HTR-8/SVneo (cell line): ENCODE measurements at regions not wholly inside any gene's neighbourhood (a gene's known extent, or its start where the extent isn't known, plus 50 kb on each side); places are given as distances from the start of the nearest gene placed in this dataset.
"Not testable (repeated sequence)": the region's sequence is repeated elsewhere in the genome, so short reads cannot be mapped to it uniquely, and the experiment has no call there.

ENCODE experiments used
- DNase-seq: peaks from one replicate; pipeline ENCODE4 v3.0.0; 2011; ENCODE audit warnings: low spot score, mixed read lengths; ENCODE audit not compliant: insufficient read length
- FAIRE-seq: peaks from 2 replicates; lab custom pipeline; 2011; peaks lifted over from hg19 to GRCh38; lab: Jason Lieb, UNC

DNA sequence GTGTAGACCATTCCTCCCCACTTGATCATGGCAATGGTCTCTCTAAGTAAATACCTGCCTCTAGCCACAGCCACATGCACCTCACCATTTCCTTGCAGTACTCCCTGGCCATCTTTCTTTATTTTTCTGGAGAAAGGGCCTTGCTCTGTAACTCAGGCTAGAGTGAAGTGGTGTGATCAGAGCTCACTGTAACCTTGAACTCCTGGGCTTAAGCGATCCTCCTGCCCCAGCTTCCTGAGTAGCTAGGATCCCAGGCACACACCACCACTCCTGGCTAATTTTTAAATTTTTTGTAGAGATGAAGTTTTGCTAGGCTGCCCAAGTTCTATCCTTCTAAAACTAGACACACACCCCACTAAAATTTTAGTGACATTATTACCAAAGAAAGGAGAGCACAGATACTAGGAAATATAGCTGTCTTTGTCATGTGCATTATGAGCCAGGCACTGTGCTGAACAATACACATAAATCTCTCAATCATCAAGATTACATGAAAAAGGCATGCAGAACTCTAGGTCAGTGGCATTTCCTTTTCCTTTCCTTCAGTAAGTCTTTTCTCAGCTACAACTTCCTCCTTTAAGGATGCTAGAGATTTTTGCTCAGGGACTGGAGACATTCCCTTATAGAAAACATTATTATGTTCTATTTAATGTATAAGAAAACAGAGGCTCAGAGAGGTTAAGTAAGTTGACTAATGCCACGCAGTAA, 95.0 kb upstream of the SERBP1 start:
- DNase-seq = no peak
- no peak for FAIRE-seq

DNA sequence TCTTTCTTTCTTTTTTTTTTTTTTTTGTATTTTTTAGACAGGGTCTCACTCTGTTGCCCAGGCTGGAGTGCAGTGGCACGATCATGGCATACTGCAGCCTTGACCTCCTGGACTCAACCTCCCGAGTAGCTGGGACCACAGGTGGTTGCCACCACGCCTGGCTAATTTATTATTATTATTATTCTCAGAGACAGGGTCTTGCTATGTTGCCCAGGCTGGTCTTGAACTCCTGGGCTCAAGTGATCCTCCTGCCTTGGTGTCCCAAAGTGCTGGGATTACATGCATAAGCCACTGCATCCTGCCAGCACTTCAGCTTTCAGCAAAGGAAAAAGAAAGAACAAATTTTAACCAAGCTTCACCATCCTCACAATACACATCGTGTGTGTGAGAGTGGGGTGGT, 97.9 kb upstream of the SERBP1 start:
- FAIRE-seq = no peak
- no peak for DNase-seq

DNA sequence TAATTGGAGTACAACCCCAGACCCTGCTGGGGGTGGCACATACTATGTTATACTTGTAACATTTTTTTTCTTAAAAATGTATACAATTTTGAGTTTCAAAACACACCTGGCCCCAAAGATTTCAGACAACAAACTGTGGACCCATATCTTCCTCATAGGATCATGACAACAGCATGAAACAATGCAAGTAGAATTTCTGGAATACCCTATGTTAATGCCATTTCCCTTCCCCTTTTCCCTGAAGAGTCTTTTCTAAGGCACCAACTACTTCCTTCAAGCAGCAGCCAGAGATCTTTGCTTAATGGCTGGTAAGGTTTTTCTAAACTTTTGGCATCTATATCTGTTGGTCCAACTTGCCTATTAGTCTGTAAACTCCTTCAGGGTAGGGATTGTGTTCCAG, 99.9 kb upstream of the SERBP1 start:
- DNase-seq (no peak), FAIRE-seq (no peak)

DNA sequence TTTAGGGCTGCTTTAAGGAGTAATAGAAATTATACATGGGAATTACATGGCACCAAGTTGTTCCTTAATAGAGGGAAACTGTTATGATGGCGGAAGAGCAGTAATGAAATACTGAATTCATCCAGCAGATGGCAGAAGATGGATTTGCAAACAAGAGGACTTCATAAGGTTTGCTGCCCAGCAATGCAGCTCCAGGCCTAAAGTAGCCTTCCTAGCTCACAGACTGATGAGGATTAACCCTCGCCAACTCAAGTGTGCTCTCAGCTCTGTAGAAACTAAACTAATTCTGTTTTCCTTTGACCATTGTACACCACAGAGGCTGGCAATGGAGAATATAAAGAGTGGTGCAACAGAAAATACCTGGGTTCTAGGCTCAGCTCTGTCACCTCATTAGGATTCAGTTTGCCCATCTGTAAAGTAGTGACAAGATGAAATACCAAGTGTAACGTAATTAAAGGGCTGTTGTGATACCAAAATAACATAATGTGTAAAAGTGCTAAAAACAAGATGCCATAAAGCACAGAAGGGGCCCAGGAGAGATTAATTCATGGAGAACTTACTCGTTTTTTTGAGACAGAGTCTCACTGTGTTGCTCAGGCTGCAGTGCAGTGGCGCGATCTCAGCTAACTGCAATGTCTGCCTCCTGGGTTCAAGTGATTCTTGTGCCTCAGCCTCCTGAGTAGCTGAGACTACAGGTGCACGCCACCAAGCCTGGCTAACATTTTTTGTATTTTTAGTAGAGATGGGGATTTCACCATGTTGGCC, 102.4 kb upstream of the SERBP1 start:
- FAIRE-seq (no peak), DNase-seq (peak; percentile 69)

DNA sequence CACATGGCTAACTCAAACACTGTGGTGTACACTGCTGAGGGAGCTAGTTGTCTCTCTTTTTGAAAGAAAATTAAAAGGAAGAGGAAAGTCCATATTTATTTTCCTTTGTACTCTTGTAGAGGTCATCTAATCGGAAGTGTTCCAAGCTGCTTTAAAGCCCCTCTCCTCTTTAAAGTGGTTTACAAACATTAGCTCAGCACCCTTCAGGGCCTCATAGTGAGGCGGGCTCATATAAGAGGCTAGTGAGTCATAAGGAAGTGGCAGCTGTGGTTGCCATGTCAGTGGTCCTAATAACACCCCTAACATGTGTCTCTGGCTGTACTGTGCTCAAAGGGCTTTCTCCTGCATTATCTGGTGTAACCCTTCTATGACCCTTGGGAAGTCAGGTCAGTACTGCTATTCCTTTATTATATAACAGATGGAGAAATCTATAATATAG, 104.4 kb upstream of the SERBP1 start:
- DNase-seq (no peak), FAIRE-seq (no peak)

DNA sequence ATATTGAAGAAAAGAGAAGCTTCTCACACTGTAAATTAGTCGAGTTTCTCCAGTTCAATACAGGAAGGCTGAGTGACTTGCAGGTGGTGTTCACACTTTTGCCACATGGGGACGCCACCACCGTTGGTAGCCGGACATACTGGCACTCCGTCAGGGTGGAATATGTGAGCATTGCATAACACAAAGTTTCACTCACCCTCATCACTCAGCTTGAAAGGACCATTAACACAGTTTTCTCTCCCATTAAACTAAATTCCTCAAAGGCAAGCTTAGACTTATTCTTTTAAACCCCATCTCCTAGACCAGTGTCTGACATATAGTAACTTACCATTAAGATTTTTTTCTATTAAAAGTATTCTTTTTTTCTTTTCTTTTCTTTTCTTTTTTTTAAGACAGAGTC, 105.3 kb upstream of the SERBP1 start:
- no peak for FAIRE-seq
- DNase-seq = peak; percentile 74

DNA sequence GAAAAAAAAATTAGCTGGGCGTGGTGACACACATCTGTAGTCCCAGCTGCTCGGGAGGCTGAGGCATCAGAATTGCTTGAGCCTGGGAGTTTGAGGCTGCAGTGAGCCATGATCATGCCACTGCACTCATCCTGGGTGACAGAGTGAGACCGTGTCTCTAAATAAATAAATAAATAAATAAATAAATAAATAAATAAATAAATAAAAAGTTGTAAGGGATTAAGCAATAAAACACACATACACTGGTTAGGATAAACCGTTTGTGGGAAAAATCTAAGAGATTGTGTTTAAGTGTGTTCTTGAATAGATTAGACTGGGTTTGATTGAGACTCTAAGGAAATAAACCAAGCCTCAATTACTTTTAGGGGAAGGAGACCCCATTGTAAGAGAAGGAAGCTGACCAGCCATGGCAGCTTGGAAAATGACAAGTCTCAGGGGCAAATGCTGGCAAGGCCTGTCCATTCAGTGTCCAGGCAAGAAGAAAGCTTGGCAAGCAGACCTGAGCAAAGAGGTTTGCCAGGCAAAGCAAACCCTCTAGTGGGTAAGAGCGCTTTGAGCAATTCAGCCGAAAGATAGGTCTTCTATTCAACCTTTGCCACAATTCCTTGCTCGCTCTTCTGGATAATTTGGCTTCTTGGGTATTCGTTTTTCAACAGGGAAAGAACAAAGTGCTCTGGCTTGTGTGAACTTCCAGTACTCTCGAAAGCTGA, 106.9 kb upstream of the SERBP1 start:
- no peak for DNase-seq
- FAIRE-seq = no peak

DNA sequence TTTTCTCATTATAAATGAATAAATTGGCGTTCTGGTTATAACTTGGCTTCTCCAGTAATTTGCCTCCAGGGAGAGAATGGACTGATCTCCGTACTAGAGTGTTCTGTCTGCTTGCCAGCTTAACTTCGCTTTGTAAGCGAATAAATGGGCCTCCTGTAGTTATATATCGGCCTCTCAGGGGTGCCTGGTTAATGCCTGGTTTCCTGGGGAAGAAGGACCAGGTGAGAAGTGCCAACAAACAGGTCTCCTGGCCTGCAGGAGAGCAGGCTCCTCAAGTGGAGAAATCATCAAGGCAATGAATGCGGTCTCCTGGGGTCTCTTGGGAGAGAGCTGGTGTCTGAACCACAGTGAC, 107.4 kb upstream of the SERBP1 start:
- DNase-seq (no peak), FAIRE-seq (no peak)

DNA sequence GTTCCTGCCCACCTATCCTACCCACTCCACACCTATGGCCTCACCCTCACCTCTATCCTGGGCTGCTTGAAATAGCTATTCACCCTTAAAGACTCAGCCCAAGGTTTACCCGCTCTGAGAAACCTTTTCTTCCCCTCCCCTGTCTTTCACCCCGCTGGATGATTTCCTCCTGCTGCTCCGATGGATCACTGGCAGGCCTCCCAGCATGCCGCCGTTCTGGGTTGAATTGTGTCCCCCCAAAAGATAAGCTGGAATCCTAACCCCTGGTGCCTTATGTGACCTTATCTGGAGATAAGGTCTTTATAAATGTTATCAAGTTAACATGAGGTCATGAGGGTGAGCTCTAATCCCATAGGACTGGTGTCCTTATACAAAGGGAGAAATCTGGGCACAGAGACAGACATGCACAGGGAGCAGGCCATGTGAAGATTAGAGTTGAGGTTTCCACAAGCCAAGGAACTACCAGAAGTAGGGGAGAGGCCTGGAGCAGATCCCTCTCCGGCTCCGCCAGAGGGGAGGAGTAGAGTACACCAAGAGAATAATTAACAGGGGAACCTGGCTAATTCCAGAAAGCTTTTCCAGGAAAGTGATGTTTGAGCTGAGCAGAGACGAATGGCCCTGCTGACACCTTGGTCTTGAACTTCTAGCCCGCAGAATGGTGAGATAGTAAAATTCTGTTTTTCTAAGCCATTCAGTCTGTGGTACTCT, 110.0 kb upstream of the SERBP1 start:
- no peak for DNase-seq
- FAIRE-seq = no peak

DNA sequence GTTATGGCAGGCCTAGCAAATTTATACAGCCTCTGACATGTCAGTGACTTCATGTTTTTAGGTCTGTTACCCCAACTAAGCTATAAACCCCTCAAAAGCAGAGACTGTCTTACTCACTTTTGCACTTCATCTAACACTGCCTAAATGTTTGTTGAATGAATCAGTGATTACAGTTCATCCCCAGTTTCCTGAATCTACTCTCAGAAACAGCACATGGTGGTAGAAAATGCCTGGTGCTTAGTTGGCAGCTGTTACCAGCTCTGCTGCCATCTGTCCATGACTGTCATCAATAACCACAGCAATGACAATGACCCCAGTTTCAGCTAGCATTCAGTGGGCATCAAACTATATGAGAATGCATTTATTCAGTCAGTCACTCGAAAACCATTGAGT, 110.5 kb upstream of the SERBP1 start:
- DNase-seq (no peak), FAIRE-seq (no peak)

DNA sequence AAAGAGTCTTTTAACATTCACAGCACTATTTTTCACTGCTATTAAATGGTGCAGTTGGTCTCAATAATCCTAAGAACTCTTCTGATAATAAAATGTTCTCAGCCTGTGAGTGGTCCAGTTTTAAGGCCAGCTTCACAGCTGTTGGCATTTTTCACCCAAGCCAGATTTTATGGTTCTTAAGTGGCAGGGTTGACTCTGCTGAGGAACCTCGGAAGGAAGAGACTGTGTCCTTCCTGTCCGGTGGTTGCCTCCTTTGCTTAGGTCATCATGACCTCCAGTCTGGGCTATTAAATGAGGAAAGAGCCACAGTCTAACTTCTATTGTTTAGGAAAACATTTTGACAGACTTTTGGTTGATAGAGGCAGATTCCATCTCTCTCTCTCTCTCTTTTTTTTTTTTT, 112.5 kb upstream of the SERBP1 start:
- no peak for FAIRE-seq
- no peak for DNase-seq

DNA sequence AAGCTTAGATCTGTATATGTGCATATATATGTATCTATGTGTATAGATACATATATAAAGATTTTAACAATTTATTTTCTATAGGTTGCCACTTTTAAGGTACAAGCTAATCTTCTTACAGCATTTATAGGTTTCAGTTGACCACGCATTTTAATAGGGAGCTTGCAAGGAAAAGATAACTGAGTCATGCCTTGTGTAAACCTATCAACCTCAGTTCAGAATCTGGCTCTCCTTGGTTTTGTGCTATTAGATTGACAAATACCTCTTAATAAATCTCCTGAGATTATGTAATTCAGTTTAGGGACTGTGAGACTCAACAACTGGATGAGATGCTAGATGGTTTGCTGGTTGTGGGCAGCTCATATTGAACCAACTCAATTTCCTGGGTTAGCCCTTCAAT, 114.7 kb upstream of the SERBP1 start:
- no peak for FAIRE-seq

DNA sequence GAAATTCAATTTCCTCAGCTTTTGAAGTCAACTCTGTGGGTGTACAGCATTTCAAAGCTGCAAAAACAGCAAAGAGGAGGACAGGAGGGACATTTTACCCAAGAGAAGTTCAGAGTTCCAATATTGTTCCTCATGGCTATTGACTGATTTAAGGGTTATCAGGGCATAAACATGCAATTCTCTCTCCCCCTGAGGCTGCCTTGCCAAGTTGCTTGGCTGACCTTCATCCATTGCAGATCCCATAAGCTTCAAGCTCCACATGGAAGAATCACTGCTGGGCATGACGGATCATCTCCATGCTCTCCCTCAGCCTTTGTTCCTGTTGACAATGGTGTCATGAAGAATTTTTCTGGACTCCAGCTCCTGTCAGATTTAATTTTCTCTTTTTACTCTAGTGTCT, 115.2 kb upstream of the SERBP1 start:
- FAIRE-seq (no peak), DNase-seq (no peak)

More for the DNA sequence above, 114.7 kb upstream of the SERBP1 start:
- DNase-seq = no peak

DNA sequence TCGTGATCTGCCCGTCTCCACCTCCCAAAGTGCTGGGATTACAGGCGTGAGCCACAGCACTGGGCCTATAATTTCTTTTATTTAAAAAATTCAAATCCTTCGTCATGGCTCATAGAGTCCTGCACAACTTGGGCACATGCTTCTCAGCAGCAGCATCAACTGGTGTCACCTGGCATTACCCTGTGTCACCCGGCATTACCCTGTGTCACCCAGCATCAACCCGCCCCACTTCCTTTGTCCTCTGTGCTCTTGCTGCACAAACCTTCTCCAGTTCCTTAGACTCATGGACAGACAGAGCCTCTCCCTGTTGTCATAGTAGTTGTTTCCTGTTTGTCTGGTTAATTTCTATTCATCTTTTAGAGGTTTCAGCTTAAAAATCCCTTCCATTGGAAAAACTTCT, 121.2 kb upstream of the SERBP1 start:
- no peak for FAIRE-seq

DNA sequence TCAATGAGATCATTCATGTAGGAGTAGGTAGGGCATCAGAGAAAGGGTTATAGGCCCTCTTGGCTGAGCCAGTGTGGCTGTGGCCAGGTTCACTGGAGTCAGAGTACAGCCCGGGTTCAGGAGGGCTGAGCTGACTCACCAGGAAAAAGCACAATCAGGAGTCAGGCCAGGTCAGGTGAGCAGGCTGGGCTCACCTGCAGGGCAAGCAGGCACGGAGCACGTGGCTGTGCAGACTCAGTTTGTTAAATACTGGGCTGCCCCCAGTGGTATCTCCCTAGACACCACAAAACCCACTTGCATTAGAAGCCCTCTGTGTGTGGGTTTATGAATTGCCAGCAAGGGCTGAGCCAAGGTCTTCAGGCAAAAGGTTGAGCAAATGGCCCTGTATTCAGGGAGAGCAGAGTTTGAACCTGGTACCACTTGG, 122.1 kb upstream of the SERBP1 start:
- FAIRE-seq = no peak
- DNase-seq = no peak

More for the DNA sequence above, 121.2 kb upstream of the SERBP1 start:
- no peak for DNase-seq

DNA sequence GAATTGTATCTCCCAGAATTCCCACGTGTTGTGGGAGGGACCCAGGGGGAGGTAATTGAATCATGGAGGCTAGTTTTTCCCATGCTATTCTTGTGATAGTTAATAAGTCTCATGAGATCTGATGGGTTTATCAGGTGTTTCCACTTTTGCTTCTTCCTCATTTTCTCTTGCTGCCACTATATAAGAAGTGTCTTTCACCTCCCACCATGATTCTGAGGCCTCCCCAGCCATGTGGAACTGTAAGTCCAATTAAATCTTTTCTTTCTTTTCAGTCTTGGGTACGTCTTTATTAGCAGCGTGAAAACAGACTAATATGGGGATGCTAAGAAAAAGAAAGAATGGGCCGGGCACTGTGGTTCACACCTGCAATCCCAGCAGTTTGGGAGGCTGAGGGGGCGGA, 124.0 kb upstream of the SERBP1 start:
- FAIRE-seq, DNase-seq: not testable (repeated sequence)

DNA sequence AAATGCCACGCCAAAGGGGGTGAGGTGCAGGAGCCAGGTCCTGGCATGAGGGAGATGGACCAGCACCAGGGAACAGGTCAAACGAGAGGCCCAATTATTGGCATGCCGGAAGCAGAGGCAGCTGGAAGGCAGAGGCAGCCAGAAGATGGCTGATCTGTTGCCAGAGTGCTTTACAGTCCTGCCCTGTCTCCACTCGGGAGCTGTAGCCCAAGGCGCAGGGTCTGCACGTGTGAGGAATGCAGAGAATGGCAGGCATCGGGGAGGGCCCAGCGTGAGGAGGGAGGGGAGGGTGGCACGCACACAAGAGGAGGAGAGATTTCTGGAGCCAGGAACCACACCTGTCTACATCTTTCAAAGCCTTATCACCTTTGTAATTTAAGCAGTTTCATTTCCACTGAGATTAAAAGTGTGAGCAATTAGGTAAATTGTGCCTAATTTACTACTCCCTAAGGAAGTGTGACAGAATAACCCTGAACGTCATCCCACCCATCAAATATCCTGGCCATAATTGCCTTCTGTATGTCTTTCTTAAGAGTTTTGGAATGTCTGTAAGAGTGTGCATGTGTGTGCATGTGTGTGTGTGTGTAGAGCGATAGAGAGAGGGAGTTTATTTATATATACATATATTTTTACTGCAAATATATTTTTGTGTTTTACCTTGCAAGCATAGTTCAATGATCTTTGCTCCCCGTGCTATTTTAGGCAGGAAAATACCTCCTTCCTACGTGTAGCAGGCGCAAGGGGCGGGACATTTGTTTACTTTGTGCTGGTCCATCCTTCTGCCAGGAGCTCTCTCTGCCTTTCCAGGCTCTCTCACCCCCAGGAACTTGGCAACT, 125.5 kb upstream of the SERBP1 start:
- FAIRE-seq (no peak), DNase-seq (no peak)

DNA sequence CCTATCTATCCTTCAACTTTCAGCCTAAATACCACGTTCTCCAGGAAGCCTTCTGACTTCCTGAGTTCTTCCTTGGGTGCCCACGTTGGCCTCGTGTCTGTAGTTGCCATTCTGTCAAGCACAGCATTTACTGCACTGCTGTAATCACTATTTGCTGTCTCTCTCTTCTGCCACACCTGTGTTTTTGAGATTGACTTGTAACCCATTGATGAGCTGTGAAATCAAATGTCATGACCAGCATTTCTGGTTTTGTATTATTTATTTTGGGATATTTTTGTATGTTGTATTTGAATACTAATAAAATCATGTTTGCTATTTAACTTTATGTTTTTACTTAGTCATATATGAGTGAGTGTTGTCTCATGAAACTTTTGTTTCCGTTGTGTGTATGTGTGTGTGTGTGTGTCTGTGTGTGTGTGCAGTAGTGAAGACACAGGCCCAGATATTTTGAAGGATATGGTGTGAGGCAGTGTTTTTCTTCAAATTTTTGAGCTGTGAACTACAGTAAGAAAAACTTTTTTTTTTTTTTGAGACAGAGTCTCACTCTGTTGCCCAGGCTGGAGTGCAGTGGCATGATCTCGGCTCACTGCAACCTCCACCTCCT, 126.2 kb upstream of the SERBP1 start:
- FAIRE-seq = no peak
- no peak for DNase-seq

DNA sequence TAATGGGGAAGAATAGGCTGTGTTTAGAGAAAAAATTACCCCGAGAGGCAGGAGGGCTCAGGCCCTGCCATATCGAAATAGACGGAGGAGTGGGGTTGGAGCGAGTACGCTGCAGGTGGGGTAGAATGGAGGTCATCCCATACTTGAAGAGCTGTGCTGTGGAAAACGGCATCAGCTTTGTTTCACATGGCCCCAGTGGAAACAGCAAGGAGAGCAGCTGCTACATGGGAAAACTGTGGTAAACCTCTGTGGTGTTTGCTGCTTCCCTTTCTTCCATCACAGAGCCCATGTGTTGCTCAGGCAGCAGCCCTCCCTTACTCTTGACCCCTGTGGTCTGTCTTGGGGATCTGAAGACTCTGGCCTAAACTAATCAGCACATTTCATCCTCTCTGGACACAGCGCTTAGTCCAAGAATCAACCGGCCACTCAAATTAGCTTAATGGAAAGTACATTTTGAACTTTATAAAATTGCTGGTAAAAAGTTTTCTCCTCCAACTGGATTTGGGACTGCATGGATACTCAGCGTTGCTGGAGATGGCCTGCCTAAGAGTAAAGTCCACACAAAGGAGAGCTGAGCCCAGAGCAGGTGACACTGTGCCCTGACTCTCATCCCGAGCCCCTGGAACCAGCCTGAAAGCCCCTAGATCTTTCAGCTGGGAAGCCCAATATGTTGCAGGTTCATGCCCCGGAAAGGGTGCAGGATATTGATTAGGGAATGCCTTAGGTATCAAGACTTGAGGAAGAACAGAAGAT, 127.1 kb upstream of the GADD45A start:
- FAIRE-seq = no peak
- no peak for DNase-seq
